ENCODE measurements at regions not wholly inside any gene's neighbourhood (a gene's known extent, or its start where the extent isn't known, plus 50 kb on each side); places are given as distances from the start of the nearest gene placed in this dataset.

- Histone ChIP-seq H3K27me3 (no peaks in the 10 kb centered on the region), H3K36me3 (no peaks in the 10 kb centered on the region), H3K4me1 (no peaks in the 10 kb centered on the region), H3K9me3 (no peaks in the 10 kb centered on the region), H3K4me3 (ENCODE audit: low read depth, low read length) (no peak overlapping the region)
- no peak for TF ChIP-seq CTCF (IDR thresholded peaks at IDR 0.05; ENCODE audit: low read depth, low read length)
- no peak for DNase-seq
Observed at GRCh38 chr5:179472641-179473040, 77.7 kb upstream of the RUFY1 start.

GRCh38 chr5:179472174-179472573, 78.2 kb upstream of the RUFY1 start:
- Histone ChIP-seq H3K36me3 (no peaks in the 10 kb centered on the region), H3K9me3 (no peaks in the 10 kb centered on the region), H3K27me3 (no peaks in the 10 kb centered on the region), H3K4me3 (ENCODE audit: low read depth, low read length) (no peak overlapping the region), H3K4me1 (no peaks in the 10 kb centered on the region)
- no peak for DNase-seq
- TF ChIP-seq CTCF (IDR thresholded peaks at IDR 0.05; ENCODE audit: low read depth, low read length), result no peak

GRCh38 chr5:179470201-179470600, 80.2 kb upstream of the RUFY1 start:
- Histone ChIP-seq H3K4me1 (no peaks in the 10 kb centered on the region), H3K27me3 (no peaks in the 10 kb centered on the region), H3K36me3 (no peaks in the 10 kb centered on the region), H3K9me3 (no peaks in the 10 kb centered on the region), H3K4me3 (ENCODE audit: low read depth, low read length) (no peak overlapping the region)
- TF ChIP-seq CTCF (IDR thresholded peaks at IDR 0.05; ENCODE audit: low read depth, low read length), result no peak
- no peak for DNase-seq

- H3K4me3 ChIP-seq (ENCODE audit: low read depth, low read length), result no peak overlapping the region
- H3K9me3 ChIP-seq, result no peaks in the 10 kb centered on the region
- no peaks in the 10 kb centered on the region for H3K4me1 ChIP-seq
- no peak for DNase-seq
- no peaks in the 10 kb centered on the region for H3K36me3 ChIP-seq
- H3K27me3 ChIP-seq, result no peaks in the 10 kb centered on the region
- TF ChIP-seq CTCF (IDR thresholded peaks at IDR 0.05; ENCODE audit: low read depth, low read length), result no peak
Observed at GRCh38 chr5:179468696-179469095, 81.7 kb upstream of the RUFY1 start.

- no peak for DNase-seq
- Histone ChIP-seq H3K27me3 (no peaks in the 10 kb centered on the region), H3K4me3 (ENCODE audit: low read depth, low read length) (no peak overlapping the region), H3K36me3 (no peaks in the 10 kb centered on the region), H3K4me1 (no peaks in the 10 kb centered on the region), H3K9me3 (no peaks in the 10 kb centered on the region)
- no peak for TF ChIP-seq CTCF (IDR thresholded peaks at IDR 0.05; ENCODE audit: low read depth, low read length)
Observed at GRCh38 chr5:179467441-179467840, 82.9 kb upstream of the RUFY1 start.

- no peak overlapping the region for H3K4me3 ChIP-seq (ENCODE audit: low read depth, low read length)
- no peaks in the 10 kb centered on the region for H3K4me1 ChIP-seq
- no peaks in the 10 kb centered on the region for H3K9me3 ChIP-seq
- DNase-seq, result no peak
- no peaks in the 10 kb centered on the region for H3K27me3 ChIP-seq
- no peak for TF ChIP-seq CTCF (IDR thresholded peaks at IDR 0.05; ENCODE audit: low read depth, low read length)
- H3K36me3 ChIP-seq, result no peaks in the 10 kb centered on the region
Observed at GRCh38 chr5:179464631-179465030, 85.7 kb upstream of the RUFY1 start.
